IMR-90 (cell line): ENCODE measurements at regions not wholly inside any gene's neighbourhood (a gene's known extent, or its start where the extent isn't known, plus 50 kb on each side); places are given as distances from the start of the nearest gene placed in this dataset.

ENCODE experiments used
- CEBPB ChIP-seq: IDR thresholded peaks from 2 replicates; pipeline ENCODE4 v1.6.1; 2012; ENCODE audit warnings: low read depth, low read length, improper control_type of control experiment
- CHD1 ChIP-seq: IDR thresholded peaks from 2 replicates; pipeline ENCODE4 v1.6.1; 2012; ENCODE audit warnings: low read depth, low read length, improper control_type of control experiment
- CTCF ChIP-seq: conservative IDR thresholded peaks from 2 replicates; pipeline ENCODE4 v1.5.1; 2012; ENCODE audit warnings: mild to moderate bottlenecking, low read depth, low read length, improper control_type of control experiment
- FOS ChIP-seq: fragments of 150-350 bp; IDR thresholded peaks from 2 replicates; pipeline ENCODE4 v1.6.1; 2016; ENCODE audit warnings: low read depth, low read length
- MAFK ChIP-seq: IDR thresholded peaks from 2 replicates; pipeline ENCODE4 v1.6.1; 2012; ENCODE audit warnings: low read depth, low read length, improper control_type of control experiment
- MAZ ChIP-seq: IDR thresholded peaks from 2 replicates; pipeline ENCODE4 v1.6.1; 2012; ENCODE audit warnings: low read depth, mild to moderate bottlenecking, low read length, improper control_type of control experiment, moderate library complexity, borderline replicate concordance
- POLR2A ChIP-seq: IDR thresholded peaks from 2 replicates; pipeline ENCODE4 v1.6.1; 2012; ENCODE audit warnings: mild to moderate bottlenecking, low read depth, low read length
- RFX5 ChIP-seq: IDR thresholded peaks from 2 replicates; pipeline ENCODE4 v1.8.0; 2012; ENCODE audit warnings: low read depth, mild to moderate bottlenecking, low read length, moderate library complexity
- SMC3 ChIP-seq: fragments of 150-350 bp; IDR thresholded peaks from 2 replicates; pipeline ENCODE4 v1.6.1; 2016; ENCODE audit warnings: low read depth, mild to moderate bottlenecking, antibody characterized with exemption, low read length, moderate library complexity
- TF ChIP-seq, protein P1 (sequence below): fragments of 150-350 bp; IDR thresholded peaks from 2 replicates; pipeline ENCODE4 v1.6.1; 2017; ENCODE audit warnings: mild to moderate bottlenecking, antibody characterized with exemption, low read length, low read depth

GRCh38 chr5:61679562-61679961 lies 347.5 kb downstream of the ZSWIM6 start:
- TF ChIP-seq CTCF (no peak), SMC3 (no peak), RFX5 (no peak), CHD1 (no peak), POLR2A (no peak), FOS (no peak), CEBPB (no peak), MAZ (no peak), MAFK (no peak)
- TF ChIP-seq, protein P1, sequence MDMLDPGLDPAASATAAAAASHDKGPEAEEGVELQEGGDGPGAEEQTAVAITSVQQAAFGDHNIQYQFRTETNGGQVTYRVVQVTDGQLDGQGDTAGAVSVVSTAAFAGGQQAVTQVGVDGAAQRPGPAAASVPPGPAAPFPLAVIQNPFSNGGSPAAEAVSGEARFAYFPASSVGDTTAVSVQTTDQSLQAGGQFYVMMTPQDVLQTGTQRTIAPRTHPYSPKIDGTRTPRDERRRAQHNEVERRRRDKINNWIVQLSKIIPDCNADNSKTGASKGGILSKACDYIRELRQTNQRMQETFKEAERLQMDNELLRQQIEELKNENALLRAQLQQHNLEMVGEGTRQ: no peak
